Umbilical cord (tissue), 1 donor: ENCODE measurements at regions not wholly inside any gene's neighbourhood (a gene's known extent, or its start where the extent isn't known, plus 50 kb on each side); places are given as distances from the start of the nearest gene placed in this dataset.
A peak's percentile ranks its signal among the peaks of the same experiment; 100 is the strongest.

Experiments
- DNase-seq: peaks from one replicate; pipeline ENCODE4 v3.0.0-alpha.2; 2015; ENCODE audit warnings: low spot score

DNA sequence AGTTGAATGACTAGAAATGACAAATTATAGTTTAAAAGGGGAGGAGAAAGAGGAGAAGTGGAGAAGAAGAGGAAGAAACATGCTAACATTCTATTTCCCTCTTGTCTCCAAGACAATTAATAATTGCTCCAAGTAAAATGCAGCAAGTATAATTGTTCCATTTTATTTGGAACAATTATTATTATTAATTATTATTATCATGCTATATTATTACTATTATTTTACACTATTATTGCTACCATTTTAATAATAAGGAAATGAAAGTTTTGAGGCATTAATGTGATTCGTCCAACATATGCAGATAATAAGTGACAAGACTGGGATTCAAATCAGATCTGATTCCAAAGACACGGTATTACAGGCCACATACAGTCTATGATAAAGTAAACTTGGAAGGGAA lies 293.6 kb upstream of the ZC3H12C start:
- no peak for DNase-seq

DNA sequence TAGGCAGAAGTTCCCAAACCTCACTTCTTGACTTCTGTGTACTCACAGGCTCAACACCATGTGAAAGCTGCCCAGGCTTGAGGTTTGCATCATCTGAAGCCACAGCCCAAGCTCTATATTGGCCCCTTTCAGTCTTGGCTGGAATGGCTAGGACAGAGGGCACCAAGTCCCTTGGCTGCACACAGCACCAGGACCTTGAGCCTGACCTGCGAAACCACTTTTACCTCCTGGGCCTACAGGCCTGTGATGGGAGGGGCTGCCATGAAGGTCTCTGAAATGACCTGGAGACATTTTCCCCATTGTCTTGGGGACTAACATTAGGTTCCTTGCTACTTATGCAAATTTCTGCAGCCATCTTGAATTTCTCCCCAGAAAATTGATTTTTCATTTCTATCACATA lies 288.3 kb upstream of the ZC3H12C start:
- DNase-seq = no peak

DNA sequence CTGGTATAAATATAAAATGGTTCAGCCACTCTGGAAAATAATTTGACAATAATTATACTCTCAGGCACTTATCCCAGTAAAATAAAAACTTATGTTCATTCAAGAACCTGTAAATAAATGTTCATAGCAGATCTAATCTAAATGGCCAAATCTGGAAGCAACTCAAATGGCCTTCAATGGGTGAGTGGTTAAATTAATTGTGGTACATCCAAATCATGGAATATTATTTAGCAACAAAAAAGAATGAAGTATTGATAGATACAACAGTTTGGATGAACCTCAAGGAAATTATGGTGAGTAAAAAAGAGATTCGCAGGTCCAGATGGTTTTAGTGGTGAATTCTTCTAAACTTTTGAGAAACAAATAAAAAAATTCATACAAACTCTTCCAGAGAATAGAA lies 287.0 kb upstream of the ZC3H12C start:
- DNase-seq = no peak

DNA sequence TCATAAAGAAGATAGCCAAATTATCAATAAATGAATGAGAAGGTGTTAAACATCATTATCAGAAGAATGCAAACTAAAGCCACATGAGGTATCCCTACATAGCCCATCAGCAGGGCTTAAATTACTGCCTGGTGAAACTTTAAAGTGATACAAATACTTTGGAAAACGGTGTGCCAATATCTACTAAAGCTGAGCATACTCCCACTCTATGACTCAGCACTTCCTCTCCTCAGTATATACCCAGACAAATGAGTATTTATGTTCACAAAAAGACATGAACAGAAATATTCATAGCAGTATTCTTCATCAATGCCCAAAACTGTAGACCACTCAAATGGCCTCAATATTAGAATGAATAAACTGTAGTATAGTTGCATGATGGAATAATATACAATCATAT lies 284.6 kb upstream of the ZC3H12C start:
- no peak for DNase-seq

DNA sequence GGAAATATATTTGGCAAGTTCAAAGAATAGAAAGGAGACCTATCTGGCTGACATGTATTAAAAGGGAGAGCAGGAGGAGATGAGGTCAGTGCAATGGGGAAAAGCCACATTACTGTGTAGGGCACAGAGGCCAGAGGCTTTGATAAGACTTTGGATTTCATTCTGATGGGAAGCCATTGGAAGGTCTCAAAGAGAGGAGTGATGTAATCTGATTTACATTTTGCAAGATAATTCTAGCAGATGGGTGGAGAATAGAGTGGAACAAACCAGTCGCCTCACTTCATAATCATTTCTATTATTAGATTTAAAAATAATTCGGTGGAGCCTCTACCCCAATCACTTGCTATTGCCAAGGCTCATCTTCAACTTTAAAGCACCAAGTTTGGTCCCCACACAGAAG lies 278.4 kb upstream of the ZC3H12C start:
- DNase-seq = no peak

DNA sequence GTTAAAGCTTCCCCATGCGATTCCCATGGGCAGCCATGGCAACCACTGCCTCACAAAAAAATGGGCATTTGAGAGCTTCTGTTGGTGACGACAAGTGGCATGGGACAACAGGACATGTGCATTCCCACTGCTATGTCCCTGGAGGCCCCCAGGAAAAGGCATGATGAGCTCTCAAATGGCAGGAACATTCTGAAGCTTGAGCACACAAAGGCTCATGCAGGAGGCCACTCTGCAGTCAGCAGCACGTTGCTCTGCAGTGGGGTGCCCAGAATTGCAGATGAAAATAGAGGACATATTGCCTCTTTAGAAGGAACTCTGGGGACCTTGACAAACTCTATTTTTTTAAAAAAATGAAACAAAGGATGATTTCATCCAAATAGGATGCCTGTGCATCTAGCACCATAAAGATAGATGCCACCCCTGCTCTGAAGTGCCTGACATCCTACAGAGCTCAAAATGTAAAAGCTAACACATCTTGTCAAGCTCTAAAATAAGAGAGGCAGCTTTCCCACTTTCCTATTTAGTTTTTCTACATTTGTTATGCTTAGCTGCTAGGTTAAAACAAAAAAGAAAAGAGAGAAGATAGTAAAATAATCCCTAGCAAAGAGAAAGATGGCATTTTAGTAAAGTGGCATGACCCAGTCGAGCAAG lies 277.6 kb upstream of the ZC3H12C start:
- no peak for DNase-seq

DNA sequence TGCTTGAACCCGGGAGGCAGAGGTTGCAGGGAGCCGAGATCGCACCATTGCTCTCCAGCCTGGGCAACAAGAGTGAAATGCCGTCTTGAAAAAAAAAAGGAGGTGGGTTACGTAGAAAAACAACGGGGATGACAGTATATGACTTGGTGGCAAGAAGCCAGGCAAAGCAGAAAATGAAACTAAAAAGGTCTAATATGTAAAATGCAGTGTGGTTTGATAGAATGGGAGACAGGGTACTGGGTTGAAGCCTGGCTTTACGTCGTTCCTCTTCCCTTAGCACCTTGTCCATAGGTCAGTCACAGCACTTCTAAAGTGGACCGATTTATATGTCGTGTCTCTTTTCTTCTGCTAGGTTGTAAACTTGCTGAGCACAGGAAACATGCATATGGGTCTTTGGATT lies 274.9 kb upstream of the ZC3H12C start:
- no peak for DNase-seq

DNA sequence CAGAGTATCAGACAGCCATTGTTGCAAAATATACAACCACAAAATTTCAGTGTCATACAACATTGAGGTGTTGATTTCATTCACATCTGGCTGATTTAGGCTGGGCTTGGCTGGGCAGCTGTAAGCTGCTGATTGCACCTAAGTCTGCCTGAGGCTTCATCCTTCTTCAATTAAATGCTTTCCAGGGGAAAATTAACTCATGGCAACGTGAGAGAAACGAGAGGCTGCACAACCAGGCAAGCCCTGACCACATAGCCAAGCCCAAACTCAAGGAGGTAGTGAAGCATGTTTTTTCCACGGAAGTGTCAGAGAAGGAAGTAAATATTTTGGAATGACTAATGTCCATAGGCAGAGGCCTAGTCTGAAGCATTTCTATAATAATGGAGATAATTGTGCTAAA lies 273.8 kb upstream of the ZC3H12C start:
- DNase-seq = no peak

DNA sequence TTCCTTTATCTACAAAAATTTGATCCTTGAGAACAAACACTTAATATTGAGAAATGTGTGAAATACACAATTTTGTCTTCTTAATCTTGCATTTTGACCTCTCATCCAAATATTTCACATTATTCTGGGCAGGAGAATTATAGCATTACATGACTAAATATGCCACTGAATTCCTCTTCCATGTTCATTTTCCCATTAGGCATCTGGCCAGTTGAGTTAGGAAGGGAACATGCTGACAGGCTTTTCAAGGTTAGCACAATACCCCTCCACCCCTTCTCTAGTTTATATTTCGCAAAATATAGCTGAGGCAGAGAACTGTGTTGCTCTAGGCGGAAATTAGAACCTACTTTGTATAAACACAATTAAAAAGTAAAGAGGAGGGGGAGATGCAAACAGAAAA lies 271.7 kb upstream of the ZC3H12C start:
- DNase-seq = no peak

DNA sequence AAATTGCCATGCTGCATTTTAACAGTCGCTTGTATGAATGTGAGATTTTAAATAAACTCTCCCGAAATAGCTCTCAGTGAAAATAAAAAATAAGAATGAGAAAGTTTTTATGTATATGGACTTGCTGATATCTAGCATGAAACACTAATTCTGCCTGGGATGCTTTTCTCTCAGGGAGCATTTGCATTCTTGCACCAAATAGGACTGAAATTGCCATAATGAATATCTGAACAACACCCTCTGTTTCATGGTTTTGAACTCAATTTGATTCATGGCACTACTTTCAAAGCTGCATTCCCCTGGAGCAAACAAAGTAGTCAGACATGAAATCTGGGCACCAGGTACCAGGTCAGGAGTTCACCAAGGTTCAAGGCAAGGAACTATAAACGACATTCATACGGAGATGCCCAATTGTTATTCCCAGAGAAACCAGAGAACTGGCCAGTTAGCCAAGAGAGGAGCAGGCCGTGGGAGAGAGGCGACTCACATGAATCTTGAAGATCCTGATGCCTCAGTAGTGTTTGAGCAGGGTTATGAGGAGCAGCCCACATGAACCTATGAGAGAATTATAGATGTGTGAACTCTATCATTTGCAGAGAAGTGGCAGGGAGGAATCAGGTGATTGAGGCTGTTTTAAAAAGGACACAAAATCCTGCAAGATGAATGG lies 270.6 kb upstream of the ZC3H12C start:
- DNase-seq = no peak

DNA sequence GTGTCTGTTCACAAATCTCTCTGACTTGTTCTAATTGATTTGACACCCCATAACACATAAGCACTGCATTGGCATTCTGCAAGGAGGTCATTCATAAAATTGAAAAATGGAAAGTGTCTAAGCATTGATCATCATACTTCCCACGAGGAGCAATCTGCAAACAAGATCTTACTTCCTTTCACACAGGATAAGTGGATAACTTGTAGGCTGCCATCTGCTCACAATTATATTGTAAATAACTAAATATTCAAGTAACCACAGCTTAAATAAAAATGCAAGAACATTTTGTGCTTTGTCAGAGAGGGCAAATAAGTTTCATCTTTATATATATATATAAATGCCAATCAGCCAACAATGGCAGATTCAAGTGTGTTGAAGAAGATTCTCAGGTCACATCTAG lies 264.8 kb upstream of the ZC3H12C start:
- no peak for DNase-seq

DNA sequence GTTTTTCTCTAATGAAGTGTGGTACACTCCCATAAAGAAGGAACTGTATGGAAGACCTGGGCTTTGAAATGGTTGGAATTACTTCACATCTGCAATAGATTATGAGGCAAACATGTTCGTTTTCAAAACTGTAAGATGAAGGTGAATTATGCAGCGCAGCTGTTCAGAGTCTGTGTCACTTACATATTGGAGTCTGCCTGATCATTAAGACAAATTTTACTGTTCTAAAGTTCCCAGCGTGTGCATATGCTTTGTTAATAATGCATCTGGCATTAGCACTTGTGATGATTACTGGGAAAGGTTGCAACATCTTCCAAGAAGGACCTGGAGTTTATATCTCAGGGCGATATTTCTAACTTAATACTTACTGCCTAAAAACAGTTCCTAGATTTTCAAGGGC lies 255.2 kb upstream of the ZC3H12C start:
- DNase-seq = no peak

DNA sequence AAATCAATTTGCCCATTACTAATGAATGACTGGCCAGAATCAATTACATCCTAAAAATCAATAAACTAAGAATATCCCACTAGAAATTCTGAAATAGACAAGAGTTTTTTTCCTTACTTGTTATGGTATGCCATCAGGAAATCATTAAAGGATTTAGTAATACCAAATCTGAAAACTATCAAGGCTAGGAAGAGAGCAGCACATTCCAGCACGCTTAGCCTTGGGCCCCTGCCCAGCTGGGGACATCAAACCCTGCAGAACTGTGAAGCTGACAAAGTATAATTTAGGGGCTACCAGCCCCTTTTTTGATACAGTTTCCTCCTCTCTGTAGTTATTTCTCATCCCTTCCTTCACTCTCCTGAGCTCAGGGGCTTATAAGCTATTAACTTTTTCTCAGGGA lies 247.8 kb upstream of the ZC3H12C start:
- no peak for DNase-seq

DNA sequence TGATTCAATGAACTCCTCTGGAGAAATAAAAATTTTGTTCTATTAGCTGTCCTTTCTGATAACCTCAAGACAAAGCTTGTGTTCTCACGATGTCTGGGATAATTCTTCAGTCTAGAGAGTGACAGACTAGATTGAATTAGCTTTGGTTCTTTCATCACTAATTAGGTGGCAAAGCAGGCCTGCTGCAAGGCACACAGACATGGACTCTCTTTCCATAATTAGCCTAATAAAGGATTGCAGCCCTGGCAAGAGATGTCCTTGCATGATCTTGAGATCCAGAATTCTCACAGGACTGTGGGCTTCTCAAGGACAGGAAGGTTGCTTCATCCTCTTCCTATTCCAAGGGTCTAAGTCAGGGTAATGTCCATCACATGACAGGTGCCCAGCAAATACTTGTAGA lies 245.6 kb upstream of the ZC3H12C start:
- no peak for DNase-seq

DNA sequence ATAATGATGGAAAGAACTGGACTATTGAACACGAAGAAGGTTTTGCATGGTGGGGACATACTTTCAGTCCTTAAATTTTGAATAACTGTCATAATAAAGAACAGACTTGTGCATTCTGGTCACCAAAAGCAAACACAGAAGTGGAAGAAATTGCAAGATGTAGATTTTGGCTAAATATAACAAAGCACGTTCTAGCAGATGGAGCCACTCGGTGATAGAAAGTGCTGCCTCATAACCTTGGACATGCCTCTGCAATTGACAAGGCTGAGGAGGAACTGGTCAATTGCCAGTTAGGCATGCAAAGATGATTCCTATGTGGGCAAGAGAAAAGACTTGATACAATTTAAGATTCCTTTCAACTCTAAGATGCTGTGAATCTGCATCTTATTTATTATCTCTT lies 244.1 kb upstream of the ZC3H12C start:
- DNase-seq = no peak

DNA sequence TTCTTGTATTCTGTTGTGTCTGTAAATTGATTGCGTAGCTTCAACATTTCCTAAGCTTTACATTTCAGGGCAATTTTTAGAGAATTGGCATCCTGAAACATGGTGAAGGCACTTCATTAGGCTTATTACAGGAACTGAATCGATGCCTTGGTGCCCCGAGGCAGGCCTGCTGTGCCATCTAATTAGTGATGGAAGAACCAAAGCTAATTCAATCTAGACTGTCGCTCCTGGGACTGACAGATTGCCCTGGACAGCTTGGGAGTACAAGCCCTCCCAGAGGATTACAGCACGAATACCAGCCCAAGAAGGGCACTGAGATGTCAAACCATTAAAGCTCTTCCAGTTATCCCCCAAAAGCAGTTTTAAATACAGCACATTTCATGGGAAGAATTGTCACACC lies 243.2 kb upstream of the ZC3H12C start:
- no peak for DNase-seq

DNA sequence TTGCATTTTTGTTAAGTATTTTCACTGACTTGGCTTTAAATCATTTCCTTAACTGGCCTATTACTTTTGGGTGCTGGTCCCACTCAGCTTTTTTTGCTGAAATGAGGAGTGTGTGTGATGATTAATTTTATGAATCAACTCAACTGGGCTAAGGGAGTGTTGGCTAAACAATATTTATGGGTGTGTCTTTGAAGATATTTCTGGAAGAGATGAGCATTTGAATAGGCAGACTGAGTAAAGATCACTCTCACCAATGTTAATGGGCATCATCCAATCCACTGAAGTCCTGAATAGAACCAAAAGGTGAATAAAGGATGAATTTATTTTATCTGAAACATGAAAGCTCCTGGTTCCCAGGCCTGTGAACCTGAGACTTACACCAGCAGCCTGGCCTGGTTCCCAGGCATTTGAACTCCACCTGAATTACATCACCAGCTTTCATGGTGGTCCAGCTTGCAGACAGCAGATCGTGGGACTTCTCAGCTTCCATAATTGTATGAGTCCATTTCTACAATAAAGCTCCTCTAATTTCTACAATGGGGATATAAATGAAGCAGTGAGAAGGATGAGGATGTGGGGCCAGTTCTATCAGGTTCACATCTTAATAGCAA lies 241.3 kb upstream of the ZC3H12C start:
- DNase-seq = no peak

DNA sequence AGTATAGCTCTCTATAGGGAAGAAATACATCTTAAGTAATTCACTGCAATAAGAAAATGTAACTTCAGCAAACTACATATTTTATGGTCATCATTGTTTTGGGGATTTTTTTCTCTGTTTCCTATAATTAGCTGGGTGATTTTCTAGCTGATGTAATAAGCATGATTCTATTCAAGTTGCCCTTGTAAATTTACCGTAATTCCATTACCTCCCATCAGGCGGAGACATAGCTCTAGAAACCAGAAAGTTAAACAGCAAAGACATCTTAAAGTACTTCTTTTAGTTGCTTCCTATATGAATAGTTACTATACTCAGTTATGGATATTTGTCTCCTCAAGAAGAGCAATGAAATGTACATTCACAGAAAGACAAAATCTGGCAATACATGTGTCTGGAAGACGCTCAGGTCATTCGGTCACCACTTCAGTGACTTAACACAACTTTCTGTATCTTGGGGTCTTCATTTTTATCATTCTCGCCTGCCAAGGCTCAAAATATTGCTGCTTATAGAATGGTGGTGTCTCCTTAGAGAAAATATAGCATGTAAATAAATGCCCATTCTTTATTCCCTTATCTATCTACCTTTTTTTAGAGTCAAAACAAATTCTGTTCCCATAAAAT lies 239.9 kb upstream of the ZC3H12C start:
- DNase-seq = peak; percentile 78

DNA sequence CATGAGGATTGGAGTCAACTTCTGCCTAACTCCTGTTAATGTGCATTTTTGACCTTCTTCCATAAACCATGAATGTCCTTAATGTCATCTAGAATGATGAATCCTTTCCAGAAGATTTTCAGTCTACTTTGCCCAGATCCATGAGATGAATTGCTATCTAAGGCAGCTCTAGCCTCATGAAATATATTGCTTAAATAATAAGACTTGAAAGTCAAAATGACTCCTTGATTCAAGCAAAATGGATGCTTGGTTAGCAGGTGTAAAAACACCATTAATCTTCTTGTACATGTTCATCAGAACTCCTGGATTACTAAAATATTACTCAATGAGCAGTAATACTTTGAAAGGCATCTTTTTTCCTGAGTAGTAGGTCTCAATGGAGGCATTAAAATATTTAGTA lies 238.5 kb upstream of the ZC3H12C start:
- DNase-seq = no peak

DNA sequence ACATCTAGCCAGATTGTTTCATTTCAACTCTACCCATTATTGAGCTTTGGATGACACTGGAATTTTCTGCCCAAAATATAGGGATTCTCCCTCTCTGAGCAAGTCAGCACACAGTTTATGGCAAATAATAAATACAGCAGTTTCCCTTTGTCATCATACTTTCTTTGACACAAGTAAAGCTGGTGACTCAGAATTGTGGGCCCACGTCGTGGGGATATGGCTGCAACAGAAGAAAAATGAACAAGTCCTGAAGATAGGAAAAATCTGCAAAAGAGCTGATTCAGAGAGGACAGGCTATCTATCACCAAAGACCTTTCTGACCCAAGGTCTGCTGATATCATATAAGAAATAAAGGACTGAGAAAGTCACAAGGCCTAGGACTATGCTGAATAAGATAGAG lies 236.3 kb upstream of the ZC3H12C start:
- no peak for DNase-seq

DNA sequence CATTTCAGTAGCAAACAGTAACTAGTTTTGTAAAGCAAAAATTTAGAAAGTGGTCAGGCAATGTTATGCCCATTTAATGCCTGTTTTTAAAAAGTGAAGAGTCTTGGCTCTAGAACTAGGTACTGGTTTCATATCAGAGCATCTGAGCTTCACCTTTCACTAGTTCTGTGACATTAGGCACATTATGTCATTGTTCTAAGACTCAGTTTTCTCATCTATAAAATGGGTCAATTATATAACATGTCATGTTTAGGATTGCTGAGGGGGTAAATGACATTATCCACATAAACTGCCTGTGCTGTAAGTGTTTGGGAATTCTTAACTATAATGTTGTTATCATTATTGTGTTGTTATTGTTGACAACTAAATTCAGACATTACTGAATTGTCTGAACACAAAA lies 235.6 kb upstream of the ZC3H12C start:
- DNase-seq = no peak

DNA sequence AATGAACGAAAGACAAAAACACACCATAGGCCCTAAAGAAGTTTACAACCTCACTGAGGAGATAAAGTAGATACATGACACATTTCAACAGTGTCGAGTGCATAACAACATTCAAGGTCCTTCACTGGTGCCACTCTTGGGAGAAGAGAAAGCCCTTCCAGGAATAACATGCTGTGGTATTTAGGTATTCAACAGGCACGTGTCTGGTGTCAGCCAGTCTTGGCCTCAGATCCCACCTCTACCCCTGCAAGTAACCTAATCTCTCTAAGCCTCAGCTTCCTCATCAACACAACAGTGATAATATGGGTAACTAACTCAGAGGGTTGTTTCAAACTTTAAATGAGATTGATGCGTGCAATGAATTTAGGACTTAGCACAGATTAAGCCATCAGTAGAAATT lies 235.0 kb upstream of the ZC3H12C start:
- DNase-seq = no peak
